ENCODE measurements at regions not wholly inside any gene's neighbourhood (a gene's known extent, or its start where the extent isn't known, plus 50 kb on each side); places are given as distances from the start of the nearest gene placed in this dataset.

DNA sequence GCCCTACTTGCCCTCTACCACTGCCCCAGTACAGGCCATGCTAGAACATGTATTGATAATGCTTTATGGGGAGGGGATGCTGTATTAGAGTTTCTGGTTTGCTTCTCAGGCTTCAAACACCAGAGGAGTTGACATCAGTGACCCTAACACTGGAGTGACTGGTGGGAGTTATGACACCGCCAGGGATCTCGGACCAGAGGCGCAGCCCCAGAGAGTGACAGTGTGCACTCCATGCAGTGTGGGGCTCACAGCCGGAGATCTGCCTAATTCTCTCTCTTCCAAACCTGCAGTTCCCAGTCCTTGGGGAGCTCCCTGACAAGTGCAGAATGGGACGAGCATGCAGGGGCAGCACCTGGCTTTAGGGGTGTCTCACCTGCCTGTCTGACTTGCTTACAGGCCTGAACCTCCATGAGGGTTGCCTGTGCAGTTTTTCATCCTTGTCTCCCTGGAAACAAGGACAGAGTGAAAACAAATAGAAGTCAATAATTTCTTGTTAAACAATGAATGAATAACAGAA lies 244.9 kb upstream of the MYT1L start:
- TF ChIP-seq, protein P1, sequence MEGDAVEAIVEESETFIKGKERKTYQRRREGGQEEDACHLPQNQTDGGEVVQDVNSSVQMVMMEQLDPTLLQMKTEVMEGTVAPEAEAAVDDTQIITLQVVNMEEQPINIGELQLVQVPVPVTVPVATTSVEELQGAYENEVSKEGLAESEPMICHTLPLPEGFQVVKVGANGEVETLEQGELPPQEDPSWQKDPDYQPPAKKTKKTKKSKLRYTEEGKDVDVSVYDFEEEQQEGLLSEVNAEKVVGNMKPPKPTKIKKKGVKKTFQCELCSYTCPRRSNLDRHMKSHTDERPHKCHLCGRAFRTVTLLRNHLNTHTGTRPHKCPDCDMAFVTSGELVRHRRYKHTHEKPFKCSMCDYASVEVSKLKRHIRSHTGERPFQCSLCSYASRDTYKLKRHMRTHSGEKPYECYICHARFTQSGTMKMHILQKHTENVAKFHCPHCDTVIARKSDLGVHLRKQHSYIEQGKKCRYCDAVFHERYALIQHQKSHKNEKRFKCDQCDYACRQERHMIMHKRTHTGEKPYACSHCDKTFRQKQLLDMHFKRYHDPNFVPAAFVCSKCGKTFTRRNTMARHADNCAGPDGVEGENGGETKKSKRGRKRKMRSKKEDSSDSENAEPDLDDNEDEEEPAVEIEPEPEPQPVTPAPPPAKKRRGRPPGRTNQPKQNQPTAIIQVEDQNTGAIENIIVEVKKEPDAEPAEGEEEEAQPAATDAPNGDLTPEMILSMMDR (IDR thresholded peaks at IDR 0.05): no peak
- no peak for TF ChIP-seq POLR2A (IDR thresholded peaks at IDR 0.05)

All from uterus (tissue), 2 donors.